H1 (cell line): ENCODE measurements at regions not wholly inside any gene's neighbourhood (a gene's known extent, or its start where the extent isn't known, plus 50 kb on each side); places are given as distances from the start of the nearest gene placed in this dataset.

Source experiments
- CTCF ChIA-PET: fragments of 300-600 bp; sonication (Branson Sonifier 250); formaldehyde crosslinking; loops from one replicate; lab custom pipeline; 2021; ENCODE audit not compliant: partially characterized antibody; lab: Charles Lee
- POLR2A ChIA-PET: fragments of 300-600 bp; sonication (Branson Sonifier 250); formaldehyde crosslinking; loops from one replicate; lab custom pipeline; 2021; ENCODE audit warnings: inconsistent platforms; ENCODE audit not compliant: partially characterized antibody; lab: Charles Lee
- DNase-seq, 2 experiments: peaks; one replicate each; pipeline versions ENCODE4 v3.0.0 to v3.0.0-alpha.2; 2010 to 2022; ENCODE audit warnings: low spot score in 2 of 2, low read depth in 1 of 2, mixed read lengths in 1 of 2
- FAIRE-seq: peaks from 2 replicates; lab custom pipeline; 2011; peaks lifted over from hg19 to GRCh38; lab: Jason Lieb, UNC
- H2AFZ ChIP-seq: 2 replicates; pipeline ENCODE4 v1.8.1; 2012; ENCODE audit warnings: low read length, inconsistent platforms
- H2AK5ac ChIP-seq: 2 replicates; pipeline ENCODE4 v1.6.1; 2013; ENCODE audit warnings: low read depth, low read length
- H2BK120ac ChIP-seq: replicated peaks from 2 replicates; pipeline ENCODE3; 2013; ENCODE audit warnings: low read depth, low read length, inconsistent platforms
- H2BK12ac ChIP-seq: 2 replicates; pipeline ENCODE4 v1.6.1; 2013; ENCODE audit warnings: low read depth, low read length
- H2BK15ac ChIP-seq: 2 replicates; pipeline ENCODE4 v1.6.1; 2013; ENCODE audit warnings: low read length
- H2BK20ac ChIP-seq: 2 replicates; pipeline ENCODE4 v1.6.1; 2013; ENCODE audit warnings: low read length
- H2BK5ac ChIP-seq: 2 replicates; pipeline ENCODE4 v1.6.1; 2013; ENCODE audit warnings: low read depth, low read length
- H3K14ac ChIP-seq: 2 replicates; pipeline ENCODE4 v1.6.1; 2013; ENCODE audit warnings: inconsistent platforms; ENCODE audit not compliant: insufficient read length
- H3K18ac ChIP-seq: 2 replicates; pipeline ENCODE4 v1.6.1; 2013; ENCODE audit warnings: low read length; ENCODE audit errors: extremely low read depth
- H3K23ac ChIP-seq: 2 replicates; pipeline ENCODE4 v1.6.1; 2013; ENCODE audit warnings: inconsistent platforms; ENCODE audit not compliant: insufficient read length
- H3K23me2 ChIP-seq: 2 replicates; pipeline ENCODE4 v1.6.1; 2013; ENCODE audit warnings: low read depth, low read length
- H3K27ac ChIP-seq: 2 replicates; pipeline ENCODE4 v1.6.1; 2011; ENCODE audit warnings: low read depth, low read length, inconsistent platforms
- H3K27me3 ChIP-seq, 4 experiments: replicated peaks in 1 of 4; 1 replicate in 1 of 4; 2 replicates in 3 of 4; pipeline versions ENCODE4 v1.6.1 to v1.8.1; 2011 to 2013; ENCODE audit warnings: low read length in 3 of 4, mild to moderate bottlenecking in 3 of 4, inconsistent platforms in 2 of 4, mixed read lengths in 2 of 4, moderate library complexity in 1 of 4; ENCODE audit not compliant: control insufficient read depth in 3 of 4, insufficient read depth in 3 of 4; ENCODE audit errors: extremely low read depth in 1 of 4
- H3K36me3 ChIP-seq, 4 experiments: 2 replicates each; pipeline versions ENCODE4 v1.6.1 to v1.8.1; 2011 to 2013; ENCODE audit warnings: mild to moderate bottlenecking in 4 of 4, low read length in 3 of 4, moderate library complexity in 2 of 4, control low read depth in 1 of 4, inconsistent platforms in 1 of 4; ENCODE audit not compliant: insufficient read depth in 4 of 4, control insufficient read depth in 2 of 4
- H3K4ac ChIP-seq: replicated peaks from 2 replicates; pipeline ENCODE3; 2013; ENCODE audit warnings: low read length, low read depth, mixed read lengths, inconsistent platforms; ENCODE audit not compliant: insufficient read length
- H3K4me1 ChIP-seq, 4 experiments: replicated peaks in 1 of 4; 1 replicate in 1 of 4; 2 replicates in 3 of 4; pipeline versions ENCODE4 v1.6.1 to v1.8.1; 2011 to 2013; ENCODE audit warnings: low read length in 3 of 4, inconsistent platforms in 2 of 4, mixed read lengths in 1 of 4; ENCODE audit not compliant: insufficient read depth in 4 of 4, control insufficient read depth in 3 of 4
- H3K4me2 ChIP-seq, 2 experiments: 2 replicates each; pipeline versions ENCODE4 v1.6.1 to v1.8.1; 2011 to 2013; ENCODE audit warnings: low read depth in 2 of 2, low read length in 2 of 2, control low read depth in 1 of 2, inconsistent platforms in 1 of 2, mild to moderate bottlenecking in 1 of 2; ENCODE audit not compliant: insufficient read depth in 1 of 2
- H3K4me3 ChIP-seq, 4 experiments: fragments of 200-600, 300-600 bp in 1 of 4; sonication (generic), shearing (Covaris generic), sonication (Bioruptor Twin) in 1 of 4; 2 replicates each; pipeline versions ENCODE4 v1.5.1 to v1.8.1; 2011 to 2016; ENCODE audit warnings: low read length in 4 of 4, low read depth in 3 of 4, control low read depth in 2 of 4, inconsistent platforms in 2 of 4, mild to moderate bottlenecking in 2 of 4, mixed read lengths in 1 of 4, moderate library complexity in 1 of 4; ENCODE audit not compliant: insufficient read depth in 2 of 4; ENCODE audit errors: extremely low read depth in 1 of 4
- H3K56ac ChIP-seq: replicated peaks from 2 replicates; pipeline ENCODE3; 2013; ENCODE audit warnings: low read depth, mild to moderate bottlenecking, mixed read lengths, low read length, inconsistent platforms; ENCODE audit not compliant: insufficient read length
- H3K79me1 ChIP-seq: 2 replicates; pipeline ENCODE4 v1.6.1; 2013; ENCODE audit warnings: low read depth, low read length, control low read depth
- H3K79me2 ChIP-seq, 2 experiments: 2 replicates each; pipeline versions ENCODE4 v1.6.1 to v1.8.1; 2012 to 2013; ENCODE audit warnings: low read length in 2 of 2, mild to moderate bottlenecking in 2 of 2, inconsistent platforms in 1 of 2; ENCODE audit not compliant: insufficient read depth in 2 of 2, control insufficient read depth in 1 of 2
- H3K9ac ChIP-seq, 4 experiments: replicated peaks in 1 of 4; 1 replicate in 1 of 4; 2 replicates in 3 of 4; pipeline versions ENCODE4 v1.6.1 to v1.8.1; 2011 to 2013; ENCODE audit warnings: low read depth in 3 of 4, low read length in 3 of 4, control low read depth in 2 of 4, mild to moderate bottlenecking in 2 of 4, moderate library complexity in 2 of 4, inconsistent platforms in 1 of 4; ENCODE audit errors: extremely low read depth in 1 of 4
- H3K9me3 ChIP-seq, 2 experiments: 2 replicates each; pipeline versions ENCODE4 v1.6.1 to v1.8.1; 2012 to 2013; ENCODE audit warnings: mild to moderate bottlenecking in 2 of 2, moderate library complexity in 2 of 2, control low read depth in 1 of 2, inconsistent platforms in 1 of 2, low read depth in 1 of 2, low read length in 1 of 2, mixed read lengths in 1 of 2; ENCODE audit not compliant: insufficient read depth in 2 of 2
- H4K20me1 ChIP-seq, 2 experiments: replicated peaks in 1 of 2; 2 replicates each; pipeline versions ENCODE3 to v1.8.1; 2011 to 2013; ENCODE audit warnings: inconsistent platforms in 2 of 2, low read length in 2 of 2, mild to moderate bottlenecking in 1 of 2; ENCODE audit not compliant: insufficient read depth in 2 of 2, control insufficient read depth in 1 of 2
- H4K5ac ChIP-seq: 2 replicates; pipeline ENCODE4 v1.6.1; 2013; ENCODE audit warnings: low read length, low read depth, mixed read lengths, inconsistent platforms; ENCODE audit not compliant: insufficient read length
- H4K8ac ChIP-seq: 2 replicates; pipeline ENCODE4 v1.8.0; 2013; ENCODE audit warnings: mild to moderate bottlenecking, moderate library complexity, low read length, inconsistent platforms; ENCODE audit not compliant: insufficient read depth; ENCODE audit errors: extremely low read depth
- H4K91ac ChIP-seq: replicated peaks from 2 replicates; pipeline ENCODE3; 2013; ENCODE audit warnings: low read length, mixed read lengths, inconsistent platforms; ENCODE audit not compliant: insufficient read length
- BCL11A ChIP-seq, 2 experiments: IDR thresholded peaks; one replicate each; pipeline ENCODE4 v1.6.1; 2011; ENCODE audit warnings: low read depth in 2 of 2, low read length in 2 of 2, mild to moderate bottlenecking in 2 of 2
- HDAC6 ChIP-seq: IDR thresholded peaks from one replicate; pipeline ENCODE4 v1.7.1; 2012; ENCODE audit warnings: low read depth, mild to moderate bottlenecking, inconsistent platforms, low read length, moderate library complexity
- WGBS, 2 experiments: shearing (Covaris generic) in 1 of 2; methylation state at CpG; one replicate each; pipeline versions ENCODE4 v1.1.6 to v1.1.7; 2013 to 2015; ENCODE audit warnings: low lambda C conversion rate in 2 of 2, mixed read lengths in 2 of 2, inconsistent platforms in 1 of 2, low coverage in 1 of 2, missing lambda C conversion rate in 1 of 2; ENCODE audit not compliant: insufficient replicate concordance in 2 of 2, insufficient coverage in 1 of 2, insufficient read length in 1 of 2; ENCODE audit errors: extremely low coverage in 1 of 2, missing lambda C conversion rate in 1 of 2; 5-methylcytosine and 5-hydroxymethylcytosine counted together

- FAIRE-seq = no peak
- Histone ChIP-seq H4K91ac (no peak overlapping the region), H3K18ac (no peak overlapping the region), H3K56ac (no peak overlapping the region), H2BK120ac (no peak overlapping the region), H2BK5ac (no peak overlapping the region), H3K4ac (no peak overlapping the region), H3K23ac (no peak overlapping the region), H2BK15ac (no peak overlapping the region), H2AK5ac (no peak overlapping the region), H3K79me1 (no peaks in the 10 kb centered on the region), H3K9me3 (no peaks in the 10 kb centered on the region; a peak in 1 of 4 replicates), H2BK20ac (no peak overlapping the region), H3K4me3 (no peak overlapping the region), H2BK12ac (no peak overlapping the region), H3K9ac (no peak overlapping the region), H3K36me3 (no peaks in the 10 kb centered on the region), H4K8ac (no peak overlapping the region), H3K27me3 (no peaks in the 10 kb centered on the region), H3K23me2 (no peaks in the 10 kb centered on the region), H3K14ac (no peak overlapping the region), H3K27ac (no peak overlapping the region), H4K20me1 (no peaks in the 10 kb centered on the region), H4K5ac (no peak overlapping the region), H3K4me2 (no peak overlapping the region), H3K79me2 (no peaks in the 10 kb centered on the region), H3K4me1 (no peaks in the 10 kb centered on the region; a peak in 1 of 7 replicates), H2AFZ (0 out of 2 replicates have a peak overlapping the region, but pooled peaks have one; percentile 21)
- 73% methylated on average over 1 of the region's 1 CpG; no CpG with 5 or more reads in 1 of the 2 experiments for WGBS, 2 experiments
- TF ChIP-seq HDAC6 (no peak), BCL11A (IDR thresholded peaks at IDR 0.05; ENCODE audit: low read depth in 2 of 2, low read length in 2 of 2) (no peak)
- DNase-seq = no peak
- ChIA-PET POLR2A (no interaction called here), CTCF (interaction anchor here (1.2 to 1.4 kb wide), 2 partner anchors 11 to 42 kb away, joined by 3 to 4 read pairs; no protein-coding TSS in a partner anchor)
Observed at GRCh38 chr13:79722885-79723445, 242.0 kb downstream of the NDFIP2 start.
